ENCODE measurements at regions not wholly inside any gene's neighbourhood (a gene's known extent, or its start where the extent isn't known, plus 50 kb on each side); places are given as distances from the start of the nearest gene placed in this dataset.

- Mint-ChIP-seq H3K27ac (peak overlapping the region in 2 of 10 donors; percentile 11 to 26), H3K27me3 (peaks cover 1 to 8% (median 3%) of the 10 kb centered on the region in 5 donors), H3K9me3 (peaks cover 0 to 7% (median 0%) of the 10 kb centered on the region in 9 donors), H3K4me3 (peak overlapping the region in 8 of 10 donors; percentile 22 to 72 (median 47)), H3K36me3 (peaks cover 0 to 6% (median 0%) of the 10 kb centered on the region in 3 donors), H3K4me1 (peaks cover under 1 to 11% (median 9%) of the 10 kb centered on the region in 4 donors)
- POLR2A ChIA-PET: no interaction called here
- ATAC-seq (peak; percentile 42 to 95), DNase-seq (peak in 8 of 10 donors; percentile 6 to 57 (median 14))
Measured at GRCh38 chr4:169823685-169824084, 65.9 kb upstream of the HPF1 start.

- Mint-ChIP-seq H3K4me3 (no peak overlapping the region), H3K27ac (no peak overlapping the region), H3K9me3 (peaks cover 0 to 2% (median 0%) of the 10 kb centered on the region in 9 donors), H3K36me3 (no peaks in the 10 kb centered on the region), H3K4me1 (peaks cover 2 to 24% (median 20%) of the 10 kb centered on the region in 4 donors), H3K27me3 (peaks cover 0 to 6% (median under 1%) of the 10 kb centered on the region in 5 donors)
- ATAC-seq (no peak), DNase-seq (no peak)
- POLR2A ChIA-PET: no interaction called here
Measured at GRCh38 chr4:169821402-169821801, 63.7 kb upstream of the HPF1 start.

DNA sequence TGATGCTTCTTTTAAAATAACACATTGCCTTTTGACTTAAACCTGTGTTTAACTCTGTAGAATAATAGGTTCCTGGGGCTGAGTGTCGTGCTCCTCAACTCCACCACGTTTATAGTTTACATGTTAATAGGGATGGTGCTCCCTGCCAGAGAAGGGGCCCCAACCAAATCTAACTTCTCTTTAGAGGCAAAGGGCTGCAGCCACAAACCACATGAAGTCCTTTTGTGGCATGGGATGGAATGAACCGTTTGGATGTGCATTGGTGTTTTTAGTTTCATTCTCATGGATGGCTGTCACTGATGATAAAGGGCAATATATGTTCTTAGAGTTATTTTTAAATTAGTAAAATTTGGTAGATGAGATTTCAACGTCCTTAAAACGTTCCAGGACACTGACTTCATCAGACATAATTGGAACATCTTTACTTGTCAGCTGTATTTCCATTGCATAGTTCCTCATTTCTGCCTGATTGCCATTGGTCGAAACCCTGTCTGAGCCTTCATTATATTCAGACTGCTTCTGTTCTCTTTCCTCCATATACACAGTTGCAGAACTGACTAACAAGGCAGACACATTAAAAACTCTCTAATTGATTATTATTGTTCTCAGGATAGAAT lies 60.4 kb upstream of the HPF1 start:
- Mint-ChIP-seq H3K4me3 (no peak overlapping the region), H3K36me3 (no peaks in the 10 kb centered on the region), H3K9me3 (no peaks in the 10 kb centered on the region), H3K27me3 (peaks cover 0 to 10% (median 5%) of the 10 kb centered on the region in 5 donors), H3K4me1 (peaks cover 2 to 20% (median 12%) of the 10 kb centered on the region in 4 donors), H3K27ac (no peak overlapping the region)
- DNase-seq (no peak), ATAC-seq (no peak)
- POLR2A ChIA-PET: no interaction called here

DNA sequence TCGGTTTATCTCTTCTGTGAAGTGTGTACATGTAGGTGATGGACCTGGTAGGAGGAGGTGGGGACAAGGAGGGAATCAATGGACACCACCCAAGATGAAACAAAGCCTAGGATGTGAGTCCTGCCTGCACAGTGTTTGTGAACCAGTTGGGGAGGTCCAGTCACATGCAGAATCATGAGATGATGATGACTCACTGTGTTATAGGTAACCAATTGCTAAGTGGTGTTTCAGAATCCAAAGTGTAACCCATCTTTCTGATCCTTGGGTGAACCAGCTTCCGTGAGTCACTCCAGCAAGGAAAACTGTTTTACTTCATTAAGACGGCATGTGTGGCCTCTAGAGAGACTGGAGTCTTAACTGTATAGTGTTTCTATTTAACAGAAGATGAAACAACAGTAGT lies 57.9 kb upstream of the HPF1 start:
- peaks cover 2 to 20% (median 12%) of the 10 kb centered on the region in 4 donors for H3K4me1 Mint-ChIP-seq
- ATAC-seq: no peak
- POLR2A ChIA-PET: no interaction called here

GRCh38 chr4:169811476-169811875 lies 53.7 kb upstream of the HPF1 start:
- H3K9me3 Mint-ChIP-seq: no peaks in the 10 kb centered on the region
- ATAC-seq (no peak), DNase-seq (no peak)
- peaks cover 0 to 6% (median 5%) of the 10 kb centered on the region in 5 donors for H3K27me3 Mint-ChIP-seq
- POLR2A ChIA-PET: no interaction called here
- no peaks in the 10 kb centered on the region for H3K36me3 Mint-ChIP-seq
- peak overlapping the region in 1 of 10 donors; percentile 50 for H3K27ac Mint-ChIP-seq
- no peak overlapping the region for H3K4me3 Mint-ChIP-seq
- peaks cover 0 to 5% (median 2%) of the 10 kb centered on the region in 4 donors for H3K4me1 Mint-ChIP-seq

More for the DNA sequence above, 57.9 kb upstream of the HPF1 start:
- H3K27ac Mint-ChIP-seq: no peak overlapping the region
- H3K9me3 Mint-ChIP-seq: no peaks in the 10 kb centered on the region
- H3K27me3 Mint-ChIP-seq: peaks cover 0 to 10% (median 5%) of the 10 kb centered on the region in 5 donors
- no peaks in the 10 kb centered on the region for H3K36me3 Mint-ChIP-seq
- H3K4me3 Mint-ChIP-seq: no peak overlapping the region
- no peak for DNase-seq

DNA sequence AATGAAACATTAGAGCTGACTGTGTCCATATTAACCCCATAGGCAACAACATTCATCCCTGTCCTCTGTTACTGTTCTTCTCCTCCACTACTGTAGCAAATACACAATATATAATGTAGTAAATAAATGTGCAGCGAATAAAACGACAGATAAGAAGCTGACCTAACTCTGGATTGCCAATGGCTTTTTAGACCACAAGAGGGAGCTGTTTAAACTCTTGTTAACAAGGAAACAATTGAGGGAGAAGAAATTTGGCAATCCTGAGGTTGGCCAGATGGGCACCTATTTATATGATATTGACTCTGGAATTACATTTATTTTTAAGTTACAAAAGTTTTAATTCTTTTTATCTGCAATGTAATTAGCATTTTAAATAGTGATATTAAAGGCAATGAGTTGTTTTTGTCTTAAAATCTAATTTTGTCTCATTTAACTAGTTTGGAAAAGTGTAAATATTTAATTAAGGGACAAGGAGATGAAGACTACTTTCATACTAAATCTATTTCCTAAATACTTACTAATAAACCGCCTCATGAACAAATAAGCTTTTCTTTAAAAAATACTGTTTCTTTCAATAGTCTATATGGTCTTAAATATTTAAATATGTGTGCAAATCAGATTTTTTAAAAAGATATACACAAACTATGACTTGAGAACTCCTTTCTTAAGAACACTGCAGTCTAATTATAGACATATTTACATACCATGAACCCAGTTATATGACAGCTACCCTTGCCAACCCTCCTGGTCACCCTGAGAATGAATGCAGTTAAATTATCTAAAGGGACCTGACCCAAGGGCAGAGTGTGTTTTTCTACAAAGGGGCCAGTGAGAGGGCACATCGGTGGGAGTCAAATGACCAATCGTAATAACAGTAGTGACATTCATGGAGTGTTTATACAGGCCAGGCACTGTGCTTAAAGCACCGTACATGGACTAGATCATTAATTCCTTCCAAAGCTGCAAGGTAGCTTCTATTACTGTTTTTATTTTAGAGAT lies 52.9 kb upstream of the HPF1 start:
- Mint-ChIP-seq H3K27me3 (peaks cover 0 to 9% (median 5%) of the 10 kb centered on the region in 5 donors), H3K36me3 (peaks cover 0 to 2% (median 0%) of the 10 kb centered on the region in 3 donors), H3K27ac (no peak overlapping the region), H3K9me3 (no peaks in the 10 kb centered on the region), H3K4me3 (no peak overlapping the region), H3K4me1 (peaks cover 0 to 2% (median 0%) of the 10 kb centered on the region in 4 donors)
- ATAC-seq: peak in 1 of 2 donors; percentile 46
- peak in 6 of 10 donors; percentile 9 to 60 (median 42) for DNase-seq
- POLR2A ChIA-PET: interaction anchor here (1.0 to 1.2 kb wide), 2 partner anchors 198 to 237 kb away, joined by 3 to 7 read pairs; partner anchors contain the start of gene NEK1

DNA sequence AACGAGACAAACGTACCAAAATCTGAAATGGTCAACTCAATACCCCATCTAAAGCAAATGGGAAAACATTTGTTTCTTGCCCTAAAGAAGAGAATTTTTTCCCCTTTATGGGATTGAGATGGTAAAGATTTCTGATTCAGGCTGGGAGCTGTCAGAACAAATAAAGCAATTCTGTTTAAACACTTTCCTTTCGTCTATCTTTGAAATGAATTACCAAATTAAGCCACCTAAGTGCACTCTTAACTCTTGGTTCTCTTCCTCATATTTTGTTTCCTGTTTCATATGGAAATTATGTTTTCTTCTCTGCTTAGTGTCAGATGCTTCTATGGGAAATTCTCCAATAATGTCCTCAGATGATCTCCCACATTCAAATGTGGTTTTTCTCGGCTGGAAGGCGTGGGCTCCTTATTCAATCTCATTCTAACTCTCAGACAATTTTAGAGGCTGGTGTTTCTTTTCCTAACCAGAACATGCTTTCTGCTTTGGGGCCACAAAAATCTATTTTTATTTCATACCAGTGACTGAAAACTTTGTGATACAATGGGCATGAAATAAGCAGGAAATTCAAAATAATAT lies 50.3 kb upstream of the HPF1 start:
- Mint-ChIP-seq H3K4me3 (no peak overlapping the region), H3K36me3 (peaks cover 0 to 2% (median 0%) of the 10 kb centered on the region in 3 donors), H3K9me3 (peaks cover 0 to 2% (median 0%) of the 10 kb centered on the region in 9 donors), H3K27ac (no peak overlapping the region), H3K27me3 (peaks cover 0 to 7% (median 4%) of the 10 kb centered on the region in 5 donors), H3K4me1 (peaks cover 0 to 2% (median 0%) of the 10 kb centered on the region in 4 donors)
- no peak for DNase-seq
- no peak for ATAC-seq
- POLR2A ChIA-PET: no interaction called here
